ENCODE measurements at regions not wholly inside any gene's neighbourhood (a gene's known extent, or its start where the extent isn't known, plus 50 kb on each side); places are given as distances from the start of the nearest gene placed in this dataset.

DNA sequence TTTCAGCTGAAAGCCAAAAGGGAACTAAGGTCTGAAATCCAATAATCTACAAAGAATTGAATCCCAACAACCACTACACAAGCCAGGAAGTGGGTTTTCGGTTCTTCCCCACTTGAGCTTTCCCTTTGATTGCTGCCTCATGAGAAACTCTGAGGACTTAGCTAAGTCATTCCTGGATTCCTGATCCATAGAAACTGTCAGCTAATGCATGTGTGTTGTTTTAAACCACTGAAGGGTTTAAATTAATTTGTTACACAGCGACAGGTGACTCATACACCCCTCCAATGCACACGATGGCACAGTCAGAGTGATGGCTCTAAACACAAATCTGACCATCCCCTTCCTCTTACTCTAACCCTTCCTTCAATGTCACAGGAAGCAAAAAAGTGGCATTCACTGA lies 282.9 kb downstream of the RAB28 start:
- Histone ChIP-seq H3K4me2 (ENCODE audit: control insufficient read depth, extremely low read depth, insufficient read depth, low read depth, low read length) (no peak overlapping the region), H3K9me1 (ENCODE audit: control insufficient read depth, extremely low read depth, insufficient read depth, low read length) (no peaks in the 10 kb centered on the region), H3K27ac (ENCODE audit: control insufficient read depth, insufficient read depth, low read length) (no peak overlapping the region), H3K4me1 (ENCODE audit: control insufficient read depth, extremely low read depth, insufficient read depth, low read length) (no peaks in the 10 kb centered on the region), H3K9me3 (ENCODE audit: control insufficient read depth, low read depth, low read length) (no peaks in the 10 kb centered on the region), H3K9ac (ENCODE audit: control insufficient read depth, extremely low read depth, insufficient read depth, low read length) (no peak overlapping the region), H2AFZ (ENCODE audit: control insufficient read depth, low read length) (no peak overlapping the region), H3K79me2 (ENCODE audit: control insufficient read depth, insufficient read depth, low read length) (no peaks in the 10 kb centered on the region), H3K36me3 (ENCODE audit: control insufficient read depth in 2 of 2, extremely low read depth in 1 of 2, insufficient read depth in 2 of 2, low read length in 2 of 2) (no peaks in the 10 kb centered on the region), H4K20me1 (ENCODE audit: control insufficient read depth, extremely low read depth, insufficient read depth, low read length) (no peaks in the 10 kb centered on the region), H3K4me3 (ENCODE audit: control insufficient read depth in 2 of 3, extremely low read depth in 1 of 3, insufficient read depth in 2 of 3, low read depth in 1 of 3, low read length in 3 of 3) (no peak overlapping the region), H3K27me3 (ENCODE audit: control insufficient read depth, extremely low read depth, insufficient read depth, low read length) (no peaks in the 10 kb centered on the region)
- dilution Hi-C loops (cut with MboI; ENCODE audit: extremely low pct_ligation_motif_present, low sequenced_read_pairs), result no loop called here
- DNase-seq (ENCODE audit: low read depth, low spot score) (no peak), FAIRE-seq (no peak)
- TF ChIP-seq CTCF (optimal IDR thresholded peaks at IDR 0.05 in 1 of 3, IDR thresholded peaks at IDR 0.05 in 1 of 3, conservative IDR thresholded peaks at IDR 0.05 in 1 of 3; ENCODE audit: extremely low read depth in 1 of 3, insufficient read depth in 2 of 3, low read length in 3 of 3) (no peak), EZH2 (IDR thresholded peaks at IDR 0.05; ENCODE audit: low read length) (no peak)

DNA sequence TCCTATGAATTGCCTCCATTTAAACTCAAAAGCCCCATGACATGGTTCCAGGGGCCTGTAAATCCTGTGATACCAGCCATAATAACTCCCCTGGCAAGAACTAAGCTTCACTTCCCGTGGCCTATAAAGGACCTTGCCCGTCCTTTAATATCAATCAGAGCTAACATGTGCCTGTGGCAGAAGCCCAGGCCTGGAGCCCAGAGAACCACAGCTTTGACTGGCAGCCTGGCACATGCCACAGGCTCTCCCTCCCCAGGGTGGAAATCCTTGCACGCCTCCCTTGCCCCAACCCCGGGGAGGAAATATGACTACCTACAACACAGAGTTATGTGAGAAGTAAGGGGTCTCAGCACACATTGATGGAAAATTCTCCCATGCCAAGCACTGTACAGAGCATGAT lies 287.4 kb downstream of the RAB28 start:
- Histone ChIP-seq H3K79me2 (ENCODE audit: control insufficient read depth, insufficient read depth, low read length) (no peaks in the 10 kb centered on the region), H3K9me3 (ENCODE audit: control insufficient read depth, low read depth, low read length) (no peaks in the 10 kb centered on the region)
- dilution Hi-C loops (cut with MboI; ENCODE audit: extremely low pct_ligation_motif_present, low sequenced_read_pairs), result no loop called here

More for the DNA sequence above, 287.4 kb downstream of the RAB28 start:
- Histone ChIP-seq H2AFZ (ENCODE audit: control insufficient read depth, low read length) (no peak overlapping the region), H3K27ac (ENCODE audit: control insufficient read depth, insufficient read depth, low read length) (no peak overlapping the region), H3K9me1 (ENCODE audit: control insufficient read depth, extremely low read depth, insufficient read depth, low read length) (no peaks in the 10 kb centered on the region), H3K4me1 (ENCODE audit: control insufficient read depth, extremely low read depth, insufficient read depth, low read length) (no peaks in the 10 kb centered on the region), H3K36me3 (ENCODE audit: control insufficient read depth in 2 of 2, extremely low read depth in 1 of 2, insufficient read depth in 2 of 2, low read length in 2 of 2) (no peaks in the 10 kb centered on the region), H3K9ac (ENCODE audit: control insufficient read depth, extremely low read depth, insufficient read depth, low read length) (no peak overlapping the region), H4K20me1 (ENCODE audit: control insufficient read depth, extremely low read depth, insufficient read depth, low read length) (no peaks in the 10 kb centered on the region), H3K4me2 (ENCODE audit: control insufficient read depth, extremely low read depth, insufficient read depth, low read depth, low read length) (no peak overlapping the region), H3K27me3 (ENCODE audit: control insufficient read depth, extremely low read depth, insufficient read depth, low read length) (no peaks in the 10 kb centered on the region), H3K4me3 (ENCODE audit: control insufficient read depth in 2 of 3, extremely low read depth in 1 of 3, insufficient read depth in 2 of 3, low read depth in 1 of 3, low read length in 3 of 3) (no peak overlapping the region)
- FAIRE-seq (no peak), DNase-seq (ENCODE audit: low read depth, low spot score) (no peak)
- no peak for TF ChIP-seq CTCF (optimal IDR thresholded peaks at IDR 0.05 in 1 of 3, IDR thresholded peaks at IDR 0.05 in 1 of 3, conservative IDR thresholded peaks at IDR 0.05 in 1 of 3; ENCODE audit: extremely low read depth in 1 of 3, insufficient read depth in 2 of 3, low read length in 3 of 3)
- TF ChIP-seq EZH2 (IDR thresholded peaks at IDR 0.05; ENCODE audit: low read length), result no peak

Data from keratinocyte (primary cell).